ENCODE measurements at regions not wholly inside any gene's neighbourhood (a gene's known extent, or its start where the extent isn't known, plus 50 kb on each side); places are given as distances from the start of the nearest gene placed in this dataset.

- no peaks in the 10 kb centered on the region for H3K4me1 ChIP-seq (ENCODE audit: control insufficient read depth in 2 of 2, insufficient read depth in 2 of 2, low read length in 2 of 2)
- H3K4me3 ChIP-seq (ENCODE audit: low read length in 2 of 2): no peak overlapping the region
- no peaks in the 10 kb centered on the region for H3K9me3 ChIP-seq (ENCODE audit: control insufficient read depth in 2 of 2, insufficient read depth in 1 of 2, low read length in 1 of 2)
- no peak for DNase-seq (ENCODE audit: low read depth in 6 of 9, low spot score in 9 of 9)
- H3K36me3 ChIP-seq (ENCODE audit: control insufficient read depth in 2 of 2, insufficient read depth in 2 of 2, low read length in 1 of 2): no peaks in the 10 kb centered on the region
- H3K27ac ChIP-seq (ENCODE audit: low read depth in 1 of 2, low read length in 1 of 2): no peak overlapping the region
- H3K27me3 ChIP-seq (ENCODE audit: control insufficient read depth in 2 of 2, insufficient read depth in 1 of 2, low read length in 1 of 2): no peaks in the 10 kb centered on the region
- WGBS: 95% methylated on average over 3 of the region's 3 CpGs
Observed at GRCh38 chr4:163795885-163796284, 301.4 kb downstream of the TMA16 start.

DNA sequence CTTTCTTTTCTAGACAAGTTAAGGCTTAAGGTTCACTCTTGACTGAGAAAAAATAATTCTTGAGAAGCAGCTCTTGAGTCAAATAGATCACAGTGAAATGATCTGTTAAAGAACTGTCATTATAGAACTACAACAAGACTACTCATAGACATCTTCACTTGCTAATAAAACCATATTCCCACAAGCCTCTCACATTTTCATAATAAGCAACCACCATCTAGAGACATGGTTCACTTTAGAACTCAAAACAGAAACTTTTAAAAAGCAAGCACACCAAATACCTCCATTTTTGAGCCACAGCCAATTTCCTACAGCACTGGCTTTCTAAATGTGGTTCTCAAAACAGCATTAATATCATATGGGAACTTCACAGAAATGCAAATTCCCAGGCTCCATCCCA lies 309.5 kb downstream of the TMA16 start:
- no peak overlapping the region for H3K27ac ChIP-seq (ENCODE audit: low read depth in 1 of 2, low read length in 1 of 2)
- no peaks in the 10 kb centered on the region for H3K36me3 ChIP-seq (ENCODE audit: control insufficient read depth in 2 of 2, insufficient read depth in 2 of 2, low read length in 1 of 2)
- no peaks in the 10 kb centered on the region for H3K4me1 ChIP-seq (ENCODE audit: control insufficient read depth in 2 of 2, insufficient read depth in 2 of 2, low read length in 2 of 2)
- no peak overlapping the region for H3K4me3 ChIP-seq (ENCODE audit: low read length in 2 of 2)
- H3K27me3 ChIP-seq (ENCODE audit: control insufficient read depth in 2 of 2, insufficient read depth in 1 of 2, low read length in 1 of 2): no peaks in the 10 kb centered on the region
- no peaks in the 10 kb centered on the region for H3K9me3 ChIP-seq (ENCODE audit: control insufficient read depth in 2 of 2, insufficient read depth in 1 of 2, low read length in 1 of 2)
- no peak for DNase-seq (ENCODE audit: low read depth in 6 of 9, low spot score in 9 of 9)

- 89% methylated on average over 2 of the region's 2 CpGs for WGBS
- DNase-seq (ENCODE audit: low read depth in 6 of 9, low spot score in 9 of 9): no peak
- no peaks in the 10 kb centered on the region for H3K4me1 ChIP-seq (ENCODE audit: control insufficient read depth in 2 of 2, insufficient read depth in 2 of 2, low read length in 2 of 2)
- H3K4me3 ChIP-seq (ENCODE audit: low read length in 2 of 2): no peak overlapping the region
- H3K36me3 ChIP-seq (ENCODE audit: control insufficient read depth in 2 of 2, insufficient read depth in 2 of 2, low read length in 1 of 2): no peaks in the 10 kb centered on the region
- H3K9me3 ChIP-seq (ENCODE audit: control insufficient read depth in 2 of 2, insufficient read depth in 1 of 2, low read length in 1 of 2): no peaks in the 10 kb centered on the region
- no peaks in the 10 kb centered on the region for H3K27me3 ChIP-seq (ENCODE audit: control insufficient read depth in 2 of 2, insufficient read depth in 1 of 2, low read length in 1 of 2)
- H3K27ac ChIP-seq (ENCODE audit: low read depth in 1 of 2, low read length in 1 of 2): no peak overlapping the region
Observed at GRCh38 chr4:163806653-163807052, 312.2 kb downstream of the TMA16 start.

- H3K4me1 ChIP-seq (ENCODE audit: control insufficient read depth in 2 of 2, insufficient read depth in 2 of 2, low read length in 2 of 2): no peaks in the 10 kb centered on the region
- no peak overlapping the region for H3K27ac ChIP-seq (ENCODE audit: low read depth in 1 of 2, low read length in 1 of 2)
- H3K27me3 ChIP-seq (ENCODE audit: control insufficient read depth in 2 of 2, insufficient read depth in 1 of 2, low read length in 1 of 2): no peaks in the 10 kb centered on the region
- H3K4me3 ChIP-seq (ENCODE audit: low read length in 2 of 2): no peak overlapping the region
- WGBS: 92% methylated on average over 2 of the region's 2 CpGs
- no peak for DNase-seq (ENCODE audit: low read depth in 6 of 9, low spot score in 9 of 9)
- no peaks in the 10 kb centered on the region for H3K36me3 ChIP-seq (ENCODE audit: control insufficient read depth in 2 of 2, insufficient read depth in 2 of 2, low read length in 1 of 2)
- no peaks in the 10 kb centered on the region for H3K9me3 ChIP-seq (ENCODE audit: control insufficient read depth in 2 of 2, insufficient read depth in 1 of 2, low read length in 1 of 2)
Observed at GRCh38 chr4:163808011-163808410, 313.5 kb downstream of the TMA16 start.

DNA sequence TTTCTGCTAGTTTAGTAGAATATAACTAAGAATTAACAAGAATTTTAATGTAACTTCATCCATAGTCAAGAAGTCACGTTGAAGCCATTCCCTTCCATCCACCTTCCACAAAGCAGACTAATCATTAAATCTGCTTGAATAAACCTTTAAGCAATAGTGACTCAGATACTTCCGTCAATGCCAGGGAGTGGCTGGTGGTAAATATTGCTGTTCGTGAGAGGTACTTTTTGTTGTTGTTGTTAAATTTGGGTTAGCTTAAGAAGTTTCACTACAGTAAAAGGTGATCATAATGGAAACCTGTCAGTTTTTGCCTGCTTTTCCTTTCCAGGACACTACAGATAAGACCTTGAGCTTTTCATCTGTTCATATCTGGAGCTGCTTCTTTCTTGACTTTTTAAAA lies 316.3 kb downstream of the TMA16 start:
- no peaks in the 10 kb centered on the region for H3K4me1 ChIP-seq (ENCODE audit: control insufficient read depth in 2 of 2, insufficient read depth in 2 of 2, low read length in 2 of 2)
- DNase-seq (ENCODE audit: low read depth in 6 of 9, low spot score in 9 of 9): no peak
- H3K9me3 ChIP-seq (ENCODE audit: control insufficient read depth in 2 of 2, insufficient read depth in 1 of 2, low read length in 1 of 2): no peaks in the 10 kb centered on the region
- no peaks in the 10 kb centered on the region for H3K36me3 ChIP-seq (ENCODE audit: control insufficient read depth in 2 of 2, insufficient read depth in 2 of 2, low read length in 1 of 2)
- no peaks in the 10 kb centered on the region for H3K27me3 ChIP-seq (ENCODE audit: control insufficient read depth in 2 of 2, insufficient read depth in 1 of 2, low read length in 1 of 2)
- no peak overlapping the region for H3K27ac ChIP-seq (ENCODE audit: low read depth in 1 of 2, low read length in 1 of 2)
- 91% methylated on average over 3 of the region's 3 CpGs for WGBS
- no peak overlapping the region for H3K4me3 ChIP-seq (ENCODE audit: low read length in 2 of 2)

DNA sequence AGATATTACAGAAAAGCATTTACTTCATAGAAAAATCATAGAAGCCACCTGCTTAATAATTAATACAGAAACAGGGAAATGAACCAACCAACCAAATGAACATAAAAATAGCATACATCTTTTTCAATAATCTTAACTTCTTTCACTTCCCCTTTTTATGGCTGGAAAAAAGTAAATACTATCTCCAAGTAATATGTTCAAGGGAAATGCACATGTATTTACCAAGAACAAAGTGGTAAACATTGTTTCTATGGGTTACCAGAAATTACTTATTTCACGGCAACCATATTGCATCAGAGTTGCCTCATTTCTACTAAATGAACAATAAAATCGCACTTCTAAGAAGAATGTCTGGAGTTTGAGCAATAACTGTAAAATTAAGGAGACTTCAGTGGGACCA lies 321.3 kb downstream of the TMA16 start:
- Histone ChIP-seq H3K27ac (ENCODE audit: low read depth in 1 of 2, low read length in 1 of 2) (no peak overlapping the region), H3K4me1 (ENCODE audit: control insufficient read depth in 2 of 2, insufficient read depth in 2 of 2, low read length in 2 of 2) (no peaks in the 10 kb centered on the region), H3K36me3 (ENCODE audit: control insufficient read depth in 2 of 2, insufficient read depth in 2 of 2, low read length in 1 of 2) (no peaks in the 10 kb centered on the region), H3K4me3 (ENCODE audit: low read length in 2 of 2) (no peak overlapping the region), H3K9me3 (ENCODE audit: control insufficient read depth in 2 of 2, insufficient read depth in 1 of 2, low read length in 1 of 2) (no peaks in the 10 kb centered on the region), H3K27me3 (ENCODE audit: control insufficient read depth in 2 of 2, insufficient read depth in 1 of 2, low read length in 1 of 2) (no peaks in the 10 kb centered on the region)
- WGBS: 90% methylated on average over 2 of the region's 2 CpGs
- no peak for DNase-seq (ENCODE audit: low read depth in 6 of 9, low spot score in 9 of 9)

DNA sequence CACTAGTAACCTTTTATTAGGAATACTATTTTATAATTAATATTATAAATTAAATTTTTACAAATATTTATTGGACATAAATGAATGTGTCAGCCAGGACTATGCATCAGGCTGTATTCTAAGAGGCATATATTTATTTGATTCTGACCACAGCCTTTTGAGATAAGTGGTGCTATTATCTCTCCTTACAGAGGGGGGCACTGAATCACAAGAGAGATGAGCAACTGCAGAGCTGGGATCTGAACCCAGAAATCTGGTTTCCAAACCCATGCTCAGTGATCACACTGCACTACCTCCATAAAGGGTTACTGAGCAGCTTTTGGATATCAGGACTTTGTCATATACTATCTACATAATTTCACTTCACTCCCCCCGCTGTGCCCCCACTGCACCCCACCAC lies 322.0 kb downstream of the TMA16 start:
- no peak for DNase-seq (ENCODE audit: low read depth in 6 of 9, low spot score in 9 of 9)
- 96% methylated on average over 1 of the region's 1 CpG for WGBS

GRCh38 chr4:163818673-163819072 lies 324.2 kb downstream of the TMA16 start:
- Histone ChIP-seq H3K36me3 (ENCODE audit: control insufficient read depth in 2 of 2, insufficient read depth in 2 of 2, low read length in 1 of 2) (no peaks in the 10 kb centered on the region), H3K27me3 (ENCODE audit: control insufficient read depth in 2 of 2, insufficient read depth in 1 of 2, low read length in 1 of 2) (no peaks in the 10 kb centered on the region), H3K4me3 (ENCODE audit: low read length in 2 of 2) (no peak overlapping the region), H3K4me1 (ENCODE audit: control insufficient read depth in 2 of 2, insufficient read depth in 2 of 2, low read length in 2 of 2) (no peaks in the 10 kb centered on the region), H3K9me3 (ENCODE audit: control insufficient read depth in 2 of 2, insufficient read depth in 1 of 2, low read length in 1 of 2) (no peaks in the 10 kb centered on the region), H3K27ac (ENCODE audit: low read depth in 1 of 2, low read length in 1 of 2) (no peak overlapping the region)
- WGBS: 84% methylated on average over 3 of the region's 3 CpGs
- no peak for DNase-seq (ENCODE audit: low read depth in 6 of 9, low spot score in 9 of 9)

More for the DNA sequence above, 322.0 kb downstream of the TMA16 start:
- Histone ChIP-seq H3K9me3 (ENCODE audit: control insufficient read depth in 2 of 2, insufficient read depth in 1 of 2, low read length in 1 of 2) (no peaks in the 10 kb centered on the region), H3K4me3 (ENCODE audit: low read length in 2 of 2) (no peak overlapping the region), H3K27me3 (ENCODE audit: control insufficient read depth in 2 of 2, insufficient read depth in 1 of 2, low read length in 1 of 2) (no peaks in the 10 kb centered on the region), H3K36me3 (ENCODE audit: control insufficient read depth in 2 of 2, insufficient read depth in 2 of 2, low read length in 1 of 2) (no peaks in the 10 kb centered on the region), H3K27ac (ENCODE audit: low read depth in 1 of 2, low read length in 1 of 2) (no peak overlapping the region), H3K4me1 (ENCODE audit: control insufficient read depth in 2 of 2, insufficient read depth in 2 of 2, low read length in 2 of 2) (no peaks in the 10 kb centered on the region)

GRCh38 chr4:163833669-163834068 lies 339.2 kb downstream of the TMA16 start:
- Histone ChIP-seq H3K4me1 (ENCODE audit: control insufficient read depth in 2 of 2, insufficient read depth in 2 of 2, low read length in 2 of 2) (no peaks in the 10 kb centered on the region), H3K27me3 (ENCODE audit: control insufficient read depth in 2 of 2, insufficient read depth in 1 of 2, low read length in 1 of 2) (no peaks in the 10 kb centered on the region), H3K4me3 (ENCODE audit: low read length in 2 of 2) (no peak overlapping the region), H3K27ac (ENCODE audit: low read depth in 1 of 2, low read length in 1 of 2) (no peak overlapping the region), H3K9me3 (ENCODE audit: control insufficient read depth in 2 of 2, insufficient read depth in 1 of 2, low read length in 1 of 2) (no peaks in the 10 kb centered on the region), H3K36me3 (ENCODE audit: control insufficient read depth in 2 of 2, insufficient read depth in 2 of 2, low read length in 1 of 2) (no peaks in the 10 kb centered on the region)
- no peak for DNase-seq (ENCODE audit: low read depth in 6 of 9, low spot score in 9 of 9)
- 80% methylated on average over 2 of the region's 2 CpGs for WGBS

- no peaks in the 10 kb centered on the region for H3K27me3 ChIP-seq (ENCODE audit: control insufficient read depth in 2 of 2, insufficient read depth in 1 of 2, low read length in 1 of 2)
- H3K27ac ChIP-seq (ENCODE audit: low read depth in 1 of 2, low read length in 1 of 2): no peak overlapping the region
- no peaks in the 10 kb centered on the region for H3K9me3 ChIP-seq (ENCODE audit: control insufficient read depth in 2 of 2, insufficient read depth in 1 of 2, low read length in 1 of 2)
- DNase-seq (ENCODE audit: low read depth in 6 of 9, low spot score in 9 of 9): no peak
- WGBS: 94% methylated on average over 3 of the region's 3 CpGs
- H3K4me3 ChIP-seq (ENCODE audit: low read length in 2 of 2): no peak overlapping the region
- H3K4me1 ChIP-seq (ENCODE audit: control insufficient read depth in 2 of 2, insufficient read depth in 2 of 2, low read length in 2 of 2): no peaks in the 10 kb centered on the region
- H3K36me3 ChIP-seq (ENCODE audit: control insufficient read depth in 2 of 2, insufficient read depth in 2 of 2, low read length in 1 of 2): no peaks in the 10 kb centered on the region
Observed at GRCh38 chr4:163846008-163846407, 351.5 kb downstream of the TMA16 start.

Data from thymus (tissue), 11 donors.